Pancreas (tissue), 10 donors: ENCODE measurements at regions not wholly inside any gene's neighbourhood (a gene's known extent, or its start where the extent isn't known, plus 50 kb on each side); places are given as distances from the start of the nearest gene placed in this dataset.
A peak's percentile ranks its signal among the peaks of the same experiment; 100 is the strongest.

Source experiments
- ATAC-seq, 4 donors: fragments of 200-7000 bp; cut with Tn5 transposase; one replicate each; pipeline versions ENCODE4 v1.8.0 to v1.9.1; 2020; ENCODE audit warnings: mild to moderate bottlenecking in 4 of 4, moderate library complexity in 4 of 4
- DNase-seq, 6 donors: peaks; one replicate each; pipeline ENCODE4 v3.0.0-alpha.2; 2020
- FAIRE-seq: peaks from 2 replicates; lab custom pipeline; 2012; peaks lifted over from hg19 to GRCh38; lab: Jason Lieb, UNC
- H3K27ac ChIP-seq, 4 donors: fragments of 200-600 bp; sonication (generic); 1 replicate in 3 of 4; 2 replicates in 1 of 4; pipeline versions ENCODE4 v1.5.0 to v1.8.0; 2020
- H3K27me3 ChIP-seq, 4 donors: fragments of 200-600 bp; one replicate each; pipeline ENCODE4 v1.8.0; 2021
- H3K36me3 ChIP-seq, 3 donors: fragments of 200-600 bp; sonication (generic) in 1 of 3; one replicate each; pipeline versions ENCODE4 v1.5.0 to v1.8.0; 2020 to 2021
- H3K4me1 ChIP-seq, 3 donors: fragments of 200-600 bp; one replicate each; pipeline ENCODE4 v1.8.0; 2021
- H3K4me3 ChIP-seq, 4 donors: fragments of 200-600 bp; sonication (generic) in 2 of 4; one replicate each; pipeline versions ENCODE4 v1.5.0 to v1.8.0; 2020 to 2021
- H3K9me3 ChIP-seq, 4 donors: fragments of 200-600 bp; one replicate each; pipeline ENCODE4 v1.8.0; 2021
- CTCF ChIP-seq, 4 donors: fragments of 200-600 bp; sonication (generic) in 3 of 4; IDR thresholded peaks; one replicate each; pipeline versions ENCODE4 v1.5.0 to v1.8.0; 2021; ENCODE audit warnings: antibody characterized with exemption in 4 of 4
- WGBS, 2 donors: extraction: QIAGEN DNeasy Blood & Tissue Kit; methylation state at CpG; one replicate each; pipeline ENCODE4 v1.1.7; 2013; 5-methylcytosine and 5-hydroxymethylcytosine counted together
- intact Hi-C, 3 donors: fragments of 100-400 bp; cut with DNase I; formaldehyde crosslinking; loops; one replicate each; pipeline versions ENCODE4 v1.11.1 to v1.14.2; 2022
- donor health status: healthy with polysubstance abuse.
- donor health status: DM: no; HTN: no; CAD: no; lungs with moderate emphysema.
- donor health status: DM: no; HTN: no; CAD: no.
- donor health status: control.
- donor health status: control.
- donor health status: Bipolar disorder and iron deficiency.
- donor health status: DM: yes; HTN: yes; CAD: no.
- donor health status: DM: no; HTN: no; CAD: no.
- donor health status: DM: no; HTN: no; CAD: no.
- donor health status: DM: yes; HTN: yes; CAD: no.

GRCh38 chr2:222074674-222075073 is 224.1 kb downstream of the PAX3 start:
- WGBS, 2 donors = 11 to 13% methylated on average over 2 of the region's 2 CpGs
- no peaks in the 10 kb centered on the region for H3K36me3 ChIP-seq
- H3K4me1 ChIP-seq = no peaks in the 10 kb centered on the region
- DNase-seq (no peak), ATAC-seq (no peak), FAIRE-seq (no peak)
- H3K27ac ChIP-seq = no peak overlapping the region
- no peaks in the 10 kb centered on the region for H3K27me3 ChIP-seq
- no peaks in the 10 kb centered on the region for H3K9me3 ChIP-seq
- TF ChIP-seq CTCF (IDR thresholded peaks at IDR 0.05) = no peak
- intact Hi-C loops = no loop called here
- H3K4me3 ChIP-seq = no peak overlapping the region

- H3K4me3 ChIP-seq = no peak overlapping the region
- ATAC-seq (no peak), FAIRE-seq (no peak), DNase-seq (no peak)
- no peaks in the 10 kb centered on the region for H3K4me1 ChIP-seq
- H3K27ac ChIP-seq = no peak overlapping the region
- TF ChIP-seq CTCF (IDR thresholded peaks at IDR 0.05) = no peak
- no peaks in the 10 kb centered on the region for H3K36me3 ChIP-seq
- 86 to 91% methylated on average over 2 of the region's 2 CpGs for WGBS, 2 donors
- H3K9me3 ChIP-seq = no peaks in the 10 kb centered on the region
- H3K27me3 ChIP-seq = no peaks in the 10 kb centered on the region
- intact Hi-C loops = no loop called here
Observed at GRCh38 chr2:222071911-222072310, 226.9 kb downstream of the PAX3 start.

GRCh38 chr2:222064286-222064685 is 234.5 kb downstream of the PAX3 start:
- FAIRE-seq = no peak

GRCh38 chr2:222058819-222059445 is 239.9 kb downstream of the PAX3 start:
- 43 to 61% methylated on average over 2 of the region's 2 CpGs for WGBS, 2 donors
- TF ChIP-seq CTCF (IDR thresholded peaks at IDR 0.05) = no peak
- ATAC-seq (no peak), DNase-seq (no peak), FAIRE-seq (no peak)
- Histone ChIP-seq H3K27ac (no peak overlapping the region), H3K27me3 (peaks cover 0 to 9% (median 6%) of the 10 kb centered on the region in 4 donors), H3K36me3 (no peaks in the 10 kb centered on the region), H3K4me3 (no peak overlapping the region), H3K4me1 (no peaks in the 10 kb centered on the region), H3K9me3 (no peaks in the 10 kb centered on the region)
- intact Hi-C loops = no loop called here

More at GRCh38 chr2:222064286-222064685, 234.5 kb downstream of the PAX3 start:
- no peak for TF ChIP-seq CTCF (IDR thresholded peaks at IDR 0.05)
- DNase-seq = no peak
- Histone ChIP-seq H3K27ac (no peak overlapping the region), H3K4me3 (no peak overlapping the region), H3K4me1 (no peaks in the 10 kb centered on the region), H3K9me3 (no peaks in the 10 kb centered on the region), H3K27me3 (no peaks in the 10 kb centered on the region), H3K36me3 (no peaks in the 10 kb centered on the region)
- 89% methylated on average over 2 of the region's 2 CpGs for WGBS, 2 donors
- intact Hi-C loops = no loop called here
- no peak for ATAC-seq

- ATAC-seq = peak in 3 of 4 donors; percentile 44 to 60 (median 52)
- intact Hi-C loops = no loop called here
Observed at GRCh38 chr2:222057347-222058073, 241.3 kb downstream of the PAX3 start.

More at GRCh38 chr2:222057347-222058073, 241.3 kb downstream of the PAX3 start:
- Histone ChIP-seq H3K36me3 (no peaks in the 10 kb centered on the region), H3K4me3 (no peak overlapping the region), H3K27ac (no peak overlapping the region), H3K4me1 (no peaks in the 10 kb centered on the region), H3K27me3 (peaks cover 0 to 9% (median 6%) of the 10 kb centered on the region in 4 donors), H3K9me3 (no peaks in the 10 kb centered on the region)
- TF ChIP-seq CTCF (IDR thresholded peaks at IDR 0.05) = peak; percentile 19 to 50 (median 33)
- DNase-seq (no peak), FAIRE-seq (no peak)
- 23 to 27% methylated on average over 6 of the region's 6 CpGs for WGBS, 2 donors
